NCI-H1105 treated with DMSO at 0.1 percent for 48 hours (cell line): ENCODE measurements at regions not wholly inside any gene's neighbourhood (a gene's known extent, or its start where the extent isn't known, plus 50 kb on each side); places are given as distances from the start of the nearest gene placed in this dataset.

ENCODE experiments used
- DNase-seq: peaks from one replicate; lab custom pipeline; 2025; lab: John Stamatoyannopoulos, UW

DNA sequence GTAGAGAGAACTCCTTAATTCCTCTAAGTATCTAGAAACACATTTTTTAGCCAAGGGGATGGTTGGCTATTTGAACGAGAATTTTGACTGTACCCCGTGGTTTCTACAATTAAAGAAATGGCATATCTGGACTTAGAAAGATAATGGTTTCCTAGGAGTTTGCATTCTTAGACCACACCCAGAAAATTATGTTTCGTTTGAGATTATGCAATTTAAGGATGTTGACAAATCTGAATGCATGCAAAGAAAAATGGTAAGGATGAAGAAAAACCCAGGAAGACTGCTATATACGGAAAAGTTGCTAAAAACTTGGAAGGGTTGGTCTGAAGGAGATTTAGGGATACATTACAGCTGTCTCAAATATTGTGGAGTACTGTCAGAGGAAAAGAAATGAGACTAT lies 538.5 kb upstream of the WWC1 start:
- DNase-seq, result no peak

DNA sequence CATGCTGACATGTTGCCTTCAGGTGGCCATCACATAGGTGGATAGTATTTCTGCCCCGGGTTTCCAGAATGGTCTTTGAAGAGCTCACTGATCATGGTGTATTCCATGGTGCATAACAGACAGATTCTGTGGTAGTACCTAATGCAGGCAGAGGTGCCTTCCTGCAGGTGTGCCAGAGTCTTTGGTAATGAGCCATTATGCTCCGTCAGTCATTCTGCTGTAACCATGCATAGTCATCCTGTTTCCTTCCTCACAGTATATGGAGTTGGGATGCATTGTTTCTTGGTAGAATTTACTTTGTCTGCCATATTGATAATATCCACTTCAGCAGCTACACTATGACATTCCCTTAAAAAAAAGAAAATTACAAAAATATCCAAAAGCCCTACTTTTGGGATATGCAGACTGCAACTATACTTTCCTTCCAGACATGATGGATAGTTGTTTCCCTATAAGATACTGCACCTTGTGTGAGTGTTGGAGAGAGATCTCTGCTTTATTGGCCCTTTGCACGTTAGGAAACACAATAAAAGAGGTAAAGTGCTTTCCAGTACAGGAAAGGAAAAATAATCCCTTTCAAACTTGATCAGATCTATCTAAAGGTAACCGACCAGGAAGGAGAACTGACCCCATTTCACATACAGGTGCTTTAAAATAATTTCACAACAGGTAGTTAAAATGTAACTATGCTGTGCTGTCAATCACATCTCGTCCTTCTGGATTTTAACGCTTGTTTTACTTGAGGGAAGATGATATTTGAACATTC lies 537.5 kb upstream of the WWC1 start:
- DNase-seq, result no peak

DNA sequence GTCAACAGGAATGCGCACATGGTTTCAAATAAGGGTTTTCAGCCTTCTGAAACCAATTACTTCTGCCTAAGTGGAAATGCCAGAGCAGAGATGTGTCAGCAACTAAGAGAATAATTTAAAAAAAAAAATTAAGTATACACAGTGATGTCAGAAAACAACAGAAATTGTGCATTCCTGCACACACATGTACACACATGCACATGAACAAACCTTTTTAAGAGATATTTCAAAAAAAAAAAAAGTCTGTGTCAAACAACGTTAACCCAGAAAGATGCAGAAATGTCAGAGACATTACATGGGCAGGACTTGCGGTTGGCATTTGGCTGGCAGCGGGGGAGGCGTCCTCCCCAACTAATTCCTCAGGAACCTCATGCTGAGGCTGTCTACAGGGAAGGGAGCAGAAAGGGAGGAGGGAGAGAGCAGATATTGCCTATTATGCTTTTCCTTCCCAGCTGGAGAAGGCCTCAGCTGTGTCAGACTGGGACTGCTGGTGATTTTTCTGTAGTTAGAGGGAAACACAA lies 536.9 kb upstream of the WWC1 start:
- no peak for DNase-seq

- DNase-seq, result no peak
Measured at GRCh38 chr5:167755420-167755819, 536.0 kb upstream of the WWC1 start.

DNA sequence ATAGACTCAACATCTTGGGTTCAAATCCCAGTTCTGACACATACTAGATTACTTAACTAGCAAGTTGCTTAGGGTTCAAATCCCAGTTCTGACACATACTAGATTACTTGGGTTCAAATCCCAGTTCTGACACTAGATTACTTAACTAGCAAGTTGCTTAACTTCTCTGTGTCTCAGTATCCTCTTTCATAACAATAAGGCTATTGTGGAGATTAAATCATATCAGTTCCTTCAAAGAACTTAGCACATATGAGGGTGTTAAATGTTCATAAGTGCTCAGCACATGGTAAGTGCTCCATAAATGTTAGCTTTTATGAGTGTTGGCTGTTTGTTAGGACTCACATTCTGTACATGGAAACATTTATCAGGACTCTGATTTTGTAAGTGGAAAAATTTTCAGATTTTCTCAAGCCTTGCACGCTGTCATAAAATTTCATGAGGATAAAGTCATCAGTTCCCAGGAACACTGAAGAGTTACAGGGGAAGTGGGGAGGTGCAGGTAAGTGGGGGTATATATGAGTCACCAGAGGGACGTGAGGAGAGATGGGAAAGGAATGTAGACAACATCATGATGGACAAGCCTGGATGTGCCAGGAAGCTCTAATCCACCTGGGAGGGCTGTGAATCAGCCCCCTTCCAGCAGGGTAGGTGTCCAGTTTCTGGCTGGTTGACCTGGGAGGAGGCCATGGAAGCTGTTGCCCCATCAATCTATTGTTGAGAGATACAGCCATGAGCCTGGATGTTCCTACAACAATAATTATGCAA lies 532.2 kb upstream of the WWC1 start:
- no peak for DNase-seq

GRCh38 chr5:167763772-167764171 lies 527.7 kb upstream of the WWC1 start:
- no peak for DNase-seq

- no peak for DNase-seq
Measured at GRCh38 chr5:167764641-167765289, 526.7 kb upstream of the WWC1 start.

- DNase-seq, result no peak
Measured at GRCh38 chr5:167765352-167765751, 526.1 kb upstream of the WWC1 start.

- no peak for DNase-seq
Measured at GRCh38 chr5:167766957-167767356, 524.5 kb upstream of the WWC1 start.

- DNase-seq, result no peak
Measured at GRCh38 chr5:167767795-167768194, 523.6 kb upstream of the WWC1 start.

DNA sequence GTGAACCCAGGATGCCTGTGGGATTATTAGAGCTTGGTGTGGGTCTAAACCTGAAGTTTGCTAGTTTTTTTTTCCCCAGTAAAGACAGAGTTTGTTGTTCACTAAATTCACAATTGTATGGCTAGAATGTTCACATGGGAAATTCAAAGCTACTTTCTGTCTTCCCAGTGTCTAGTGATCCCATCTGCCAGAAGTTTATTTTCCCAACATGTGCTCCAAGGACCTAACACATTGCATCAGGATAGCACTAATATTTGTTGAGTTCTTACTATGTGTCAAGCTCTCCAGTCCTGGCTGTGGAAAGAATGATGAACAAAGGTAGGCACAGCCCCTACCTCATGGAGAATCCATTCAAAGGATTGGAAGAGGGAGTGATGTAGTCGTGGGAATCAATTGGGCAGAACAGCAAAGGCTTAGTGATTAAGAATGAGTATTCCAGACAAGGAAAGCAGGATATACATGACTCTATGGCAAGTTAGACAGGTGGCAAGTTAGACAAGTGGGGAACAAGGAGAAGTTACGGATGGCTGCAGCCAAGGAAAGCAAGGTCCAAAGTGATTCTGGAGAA lies 521.5 kb upstream of the WWC1 start:
- no peak for DNase-seq

GRCh38 chr5:167770461-167770860 lies 521.0 kb upstream of the WWC1 start:
- no peak for DNase-seq

GRCh38 chr5:167771571-167771970 lies 519.9 kb upstream of the WWC1 start:
- DNase-seq, result no peak

- no peak for DNase-seq
Measured at GRCh38 chr5:167773668-167774301, 517.7 kb upstream of the WWC1 start.

DNA sequence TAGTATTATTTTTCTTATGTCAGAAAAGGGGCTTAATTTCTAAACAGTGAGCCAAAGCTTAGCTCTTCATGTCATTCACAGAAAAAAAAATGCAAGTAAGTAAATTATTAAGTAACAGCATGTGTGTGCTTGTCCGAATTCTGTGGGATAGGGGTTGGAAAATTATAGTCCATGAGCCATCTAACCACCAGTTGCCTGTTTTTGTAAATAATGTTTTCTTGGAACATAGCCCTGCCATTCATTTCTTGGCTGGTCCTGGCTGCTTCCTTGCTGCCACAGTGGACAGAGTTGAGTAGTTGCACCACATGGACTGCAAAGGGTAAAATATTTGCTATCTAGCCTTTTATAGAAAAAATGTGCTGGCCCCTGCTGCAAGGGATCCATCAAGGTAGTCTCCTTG lies 513.7 kb upstream of the WWC1 start:
- DNase-seq, result no peak

GRCh38 chr5:167778228-167778627 lies 513.2 kb upstream of the WWC1 start:
- DNase-seq, result no peak

GRCh38 chr5:167779644-167780043 lies 511.8 kb upstream of the WWC1 start:
- DNase-seq, result no peak

DNA sequence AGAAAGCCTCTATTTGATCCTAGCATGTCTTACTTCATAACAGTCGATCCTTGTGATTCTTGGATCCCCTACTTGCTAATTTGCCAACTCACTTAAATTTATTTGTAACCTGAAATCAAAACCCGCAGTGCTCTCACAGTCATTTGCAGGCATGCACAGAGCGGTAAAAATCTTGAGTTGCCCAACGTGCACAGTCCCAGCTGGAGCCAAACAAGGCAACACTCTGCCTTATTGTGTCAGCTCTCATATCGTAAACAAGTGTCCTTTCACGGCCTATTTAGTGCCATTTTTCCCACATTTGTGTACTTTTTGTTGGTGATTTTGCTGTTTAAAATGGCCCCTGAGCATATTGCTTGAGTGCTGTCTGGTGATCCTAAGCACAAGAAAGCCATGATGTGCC lies 511.3 kb upstream of the WWC1 start:
- no peak for DNase-seq

- no peak for DNase-seq
Measured at GRCh38 chr5:167783145-167783817, 508.2 kb upstream of the WWC1 start.

- DNase-seq, result no peak
Measured at GRCh38 chr5:167785106-167785505, 506.3 kb upstream of the WWC1 start.

DNA sequence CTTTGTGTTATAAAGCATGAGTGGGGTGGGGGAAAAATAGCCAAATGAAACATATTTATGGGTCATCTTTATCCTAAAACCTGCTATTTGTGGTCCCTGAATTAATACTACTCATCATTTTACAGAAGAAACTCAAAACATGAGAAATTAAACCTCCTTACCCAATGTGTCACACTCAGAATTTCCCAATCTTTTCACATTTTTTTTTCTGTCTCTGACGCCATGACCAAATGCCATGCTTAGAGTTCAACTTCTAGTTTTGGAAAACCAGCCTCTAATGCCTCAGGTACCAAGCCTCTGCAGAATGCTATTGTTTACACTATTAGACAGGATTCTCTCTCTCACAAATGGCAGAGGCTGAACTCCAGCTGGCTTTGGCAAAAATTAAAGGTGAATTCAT lies 505.5 kb upstream of the WWC1 start:
- no peak for DNase-seq
